Muscle layer of duodenum (tissue), 2 donors: ENCODE measurements at regions not wholly inside any gene's neighbourhood (a gene's known extent, or its start where the extent isn't known, plus 50 kb on each side); places are given as distances from the start of the nearest gene placed in this dataset.
"Not testable (repeated sequence)": the region's sequence is repeated elsewhere in the genome, so short reads cannot be mapped to it uniquely, and the experiment has no call there.

Experiments used
- H3K27ac ChIP-seq: one replicate; pipeline ENCODE4 v1.7.0; 2013; ENCODE audit warnings: mild to moderate bottlenecking, low read length
- H3K27me3 ChIP-seq: one replicate; pipeline ENCODE4 v1.7.0; 2013; ENCODE audit warnings: low read depth, mild to moderate bottlenecking, control low read depth, low read length
- H3K36me3 ChIP-seq, 2 donors: one replicate each; pipeline ENCODE4 v1.7.0; 2013; ENCODE audit warnings: low read length in 2 of 2, control low read depth in 1 of 2, mild to moderate bottlenecking in 1 of 2; ENCODE audit not compliant: insufficient read depth in 2 of 2, control insufficient read depth in 1 of 2
- H3K4me1 ChIP-seq, 2 donors: one replicate each; pipeline ENCODE4 v1.7.0; 2013; ENCODE audit warnings: low read length in 2 of 2, mild to moderate bottlenecking in 2 of 2, control low read depth in 1 of 2, moderate library complexity in 1 of 2; ENCODE audit not compliant: insufficient read depth in 2 of 2, control insufficient read depth in 1 of 2
- H3K4me3 ChIP-seq, 2 donors: one replicate each; pipeline ENCODE4 v1.7.0; 2013; ENCODE audit warnings: low read length in 2 of 2, low read depth in 1 of 2, mild to moderate bottlenecking in 1 of 2
- H3K9me3 ChIP-seq, 2 donors: one replicate each; pipeline ENCODE4 v1.7.0; 2013; ENCODE audit warnings: low read length in 2 of 2, control low read depth in 1 of 2, mild to moderate bottlenecking in 1 of 2; ENCODE audit not compliant: control insufficient read depth in 1 of 2
- donor health status: healthy.

DNA sequence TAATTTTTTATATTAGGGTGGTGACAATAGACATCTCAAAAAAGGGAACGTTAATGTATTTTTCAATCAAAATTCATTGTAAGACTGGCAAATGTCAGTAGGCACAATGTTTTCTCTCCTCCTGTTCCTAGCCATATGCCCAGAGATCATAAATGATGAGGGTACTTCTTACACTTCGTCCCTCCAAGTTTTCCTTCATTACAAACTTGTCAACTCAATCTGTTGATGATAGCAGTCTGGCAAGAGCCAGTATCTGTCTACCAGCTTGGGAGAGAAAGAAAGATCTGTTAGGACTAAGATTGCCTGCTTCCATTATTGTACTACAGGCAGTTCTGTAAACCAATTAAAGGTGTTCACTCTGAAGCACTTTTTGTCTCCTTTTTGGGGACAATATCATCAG lies 130.9 kb upstream of the DAAM1 start:
- no peak overlapping the region for H3K27ac ChIP-seq
- H3K4me3 ChIP-seq: no peak overlapping the region

DNA sequence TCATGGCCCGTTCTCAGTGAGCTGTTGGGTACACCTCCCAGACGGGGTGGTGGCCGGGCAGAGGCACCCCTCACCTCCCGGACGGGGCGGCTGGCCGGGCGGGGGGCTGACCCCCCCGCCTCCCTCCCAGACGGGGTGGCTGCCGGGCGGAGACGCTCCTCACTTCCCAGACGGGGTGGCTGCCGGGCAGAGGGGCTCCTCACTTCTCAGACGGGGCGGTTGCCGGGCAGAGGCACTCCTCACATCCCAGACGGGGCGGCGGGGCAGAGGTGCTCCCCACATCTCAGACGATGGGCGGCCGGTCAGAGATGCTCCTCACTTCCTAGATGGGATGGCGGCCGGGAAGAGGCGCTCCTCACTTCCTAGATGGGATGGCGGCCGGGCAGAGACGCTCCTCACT lies 129.7 kb upstream of the DAAM1 start:
- H3K27ac ChIP-seq: not testable (repeated sequence)

More for the DNA sequence above, 130.9 kb upstream of the DAAM1 start:
- Histone ChIP-seq H3K27me3 (no peaks in the 10 kb centered on the region), H3K36me3 (no peaks in the 10 kb centered on the region), H3K4me1 (no peaks in the 10 kb centered on the region), H3K9me3 (no peaks in the 10 kb centered on the region)

DNA sequence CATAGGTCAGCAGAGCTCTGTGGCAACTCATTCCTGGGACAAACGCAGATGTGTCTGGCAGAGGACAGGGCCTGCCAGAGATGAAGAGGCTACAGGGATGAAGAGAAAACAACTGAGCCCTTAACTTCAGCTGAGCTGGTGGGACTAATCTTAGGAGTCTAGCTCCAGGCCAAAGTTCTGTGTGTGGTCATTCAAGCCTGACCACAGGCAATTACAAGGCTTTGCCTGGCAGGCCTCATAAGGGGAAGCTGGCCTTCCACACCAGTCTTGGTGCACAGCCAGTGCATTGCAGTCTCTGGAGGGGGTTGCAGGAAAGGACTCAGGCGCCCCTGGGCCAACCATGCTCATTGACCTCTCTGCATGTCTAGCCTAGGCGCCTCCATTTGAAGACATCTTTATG lies 127.6 kb upstream of the DAAM1 start:
- no peaks in the 10 kb centered on the region for H3K4me1 ChIP-seq
- no peaks in the 10 kb centered on the region for H3K36me3 ChIP-seq
- H3K9me3 ChIP-seq: peaks cover 0 to 4% of the 10 kb centered on the region in 2 donors

More for the DNA sequence above, 129.7 kb upstream of the DAAM1 start:
- not testable (repeated sequence) for H3K4me1 ChIP-seq, H3K27me3 ChIP-seq, H3K9me3 ChIP-seq, H3K4me3 ChIP-seq, H3K36me3 ChIP-seq

DNA sequence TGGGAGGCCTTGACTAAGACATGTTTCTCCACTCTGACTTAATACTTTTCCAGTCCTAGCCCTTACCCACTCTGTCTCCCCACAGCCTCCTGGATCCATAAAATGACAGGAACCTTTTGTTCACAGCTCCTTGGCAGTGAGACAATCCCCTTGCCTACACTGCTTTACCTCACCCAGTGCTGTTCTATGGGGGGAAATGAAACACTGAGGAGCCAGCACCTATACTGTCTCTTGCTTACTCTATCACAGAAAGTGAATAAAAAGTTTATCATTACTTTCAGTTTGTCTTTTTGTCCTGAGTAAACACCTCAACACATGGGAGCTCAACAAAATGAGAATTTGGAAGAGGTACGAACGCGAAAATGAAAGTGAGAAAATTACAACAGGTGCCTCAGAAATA lies 127.2 kb upstream of the DAAM1 start:
- no peak overlapping the region for H3K4me3 ChIP-seq
- no peaks in the 10 kb centered on the region for H3K27me3 ChIP-seq
- no peaks in the 10 kb centered on the region for H3K4me1 ChIP-seq
- H3K9me3 ChIP-seq: peaks cover 0 to 4% of the 10 kb centered on the region in 2 donors
- H3K27ac ChIP-seq: no peak overlapping the region
- H3K36me3 ChIP-seq: no peaks in the 10 kb centered on the region

More for the DNA sequence above, 127.6 kb upstream of the DAAM1 start:
- Histone ChIP-seq H3K4me3 (no peak overlapping the region), H3K27me3 (no peaks in the 10 kb centered on the region), H3K27ac (no peak overlapping the region)

DNA sequence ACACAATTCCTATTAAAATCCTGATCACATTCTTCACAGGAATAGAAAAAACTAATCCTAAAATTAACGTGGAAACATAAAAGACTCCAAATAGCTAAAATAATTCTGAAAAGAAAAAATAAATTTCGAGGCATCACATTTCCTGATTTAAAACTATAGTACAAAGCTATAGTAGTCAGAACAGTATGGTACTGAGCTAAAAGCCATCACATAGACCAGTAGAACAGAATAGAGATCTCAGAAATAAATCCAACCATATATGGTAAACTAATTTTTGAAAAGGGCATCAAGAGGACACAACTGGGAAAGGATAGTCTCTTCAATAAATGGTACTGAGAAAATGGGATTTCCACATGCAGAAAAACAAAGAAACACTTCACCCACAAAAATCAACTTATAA lies 125.2 kb upstream of the DAAM1 start:
- no peak overlapping the region for H3K4me3 ChIP-seq
- H3K27ac ChIP-seq: no peak overlapping the region
- no peaks in the 10 kb centered on the region for H3K4me1 ChIP-seq
- H3K27me3 ChIP-seq: no peaks in the 10 kb centered on the region
- peaks cover 0 to 4% of the 10 kb centered on the region in 2 donors for H3K9me3 ChIP-seq
- no peaks in the 10 kb centered on the region for H3K36me3 ChIP-seq

DNA sequence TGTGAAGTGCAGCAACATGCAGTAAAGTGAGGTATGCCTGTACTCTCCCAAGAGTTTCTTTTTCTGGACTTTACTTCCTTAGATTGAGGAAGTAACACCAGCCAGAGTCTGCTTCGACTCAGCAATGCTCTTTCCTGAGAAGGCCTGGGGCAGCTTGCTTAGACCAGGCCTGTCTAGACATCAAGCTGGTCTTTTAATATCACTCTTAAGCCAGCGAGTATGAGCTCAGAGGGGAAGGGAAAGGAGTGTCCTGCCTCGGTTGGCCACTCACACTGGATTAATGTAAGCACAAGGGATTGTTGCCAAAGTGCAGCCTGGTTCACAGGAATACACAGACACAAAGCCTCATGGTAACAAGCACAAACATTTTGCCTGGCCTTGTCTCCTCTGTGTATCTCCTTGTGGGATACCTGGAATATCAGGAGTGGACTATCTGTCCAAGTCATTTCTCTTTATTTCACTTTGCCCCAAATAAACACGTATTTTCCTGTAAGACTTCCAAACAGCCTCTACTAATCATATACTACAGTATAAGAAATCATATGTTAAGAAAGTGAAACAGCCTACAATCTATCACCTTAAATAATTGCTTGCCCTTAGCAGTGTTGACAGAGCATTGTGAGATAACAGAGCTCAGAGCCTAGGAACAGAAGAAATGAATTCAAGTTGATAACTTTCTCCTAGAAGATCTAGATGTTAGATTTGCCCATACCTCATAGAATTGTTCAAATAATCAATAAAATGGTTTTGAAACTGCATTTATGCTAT lies 121.2 kb upstream of the DAAM1 start:
- H3K9me3 ChIP-seq: peaks cover 0 to 4% of the 10 kb centered on the region in 2 donors
- no peak overlapping the region for H3K27ac ChIP-seq
- no peaks in the 10 kb centered on the region for H3K36me3 ChIP-seq
- H3K4me1 ChIP-seq: no peaks in the 10 kb centered on the region
- no peaks in the 10 kb centered on the region for H3K27me3 ChIP-seq
- no peak overlapping the region for H3K4me3 ChIP-seq

DNA sequence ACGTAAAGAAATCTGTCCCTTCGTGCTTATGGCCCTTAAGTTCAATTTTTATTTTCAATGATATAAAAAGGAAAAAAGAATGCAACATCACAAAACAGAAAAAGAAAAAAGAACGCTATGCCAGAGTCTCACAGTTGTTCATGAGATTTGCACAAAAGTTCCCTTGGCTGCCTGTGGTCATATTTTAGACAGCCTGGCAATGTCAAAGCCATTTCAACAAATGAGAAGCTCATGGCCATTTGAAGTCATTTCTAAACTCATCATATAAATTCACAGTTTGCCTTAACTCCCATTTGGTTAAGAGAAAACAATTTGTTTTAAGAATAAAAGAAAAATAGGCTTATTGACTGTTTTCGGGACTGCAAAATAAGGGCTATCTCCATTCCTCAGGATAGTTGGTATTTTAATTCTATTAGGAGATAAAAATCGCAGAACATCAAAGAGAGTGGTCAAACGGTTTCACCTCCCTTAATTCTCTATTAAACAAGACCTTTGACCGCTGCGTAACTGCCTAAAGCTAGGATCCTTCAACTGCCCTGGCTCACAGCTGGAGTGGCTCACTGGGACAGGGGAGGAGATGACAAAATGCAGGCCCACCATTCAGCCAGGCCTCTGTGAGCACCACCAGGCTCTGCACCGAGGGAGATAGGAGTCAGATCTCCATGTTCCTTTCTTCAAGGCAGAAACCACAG lies 119.2 kb upstream of the DAAM1 start:
- no peak overlapping the region for H3K27ac ChIP-seq
- H3K4me1 ChIP-seq: no peaks in the 10 kb centered on the region
- no peaks in the 10 kb centered on the region for H3K27me3 ChIP-seq
- H3K9me3 ChIP-seq: no peaks in the 10 kb centered on the region
- no peak overlapping the region for H3K4me3 ChIP-seq
- no peaks in the 10 kb centered on the region for H3K36me3 ChIP-seq

DNA sequence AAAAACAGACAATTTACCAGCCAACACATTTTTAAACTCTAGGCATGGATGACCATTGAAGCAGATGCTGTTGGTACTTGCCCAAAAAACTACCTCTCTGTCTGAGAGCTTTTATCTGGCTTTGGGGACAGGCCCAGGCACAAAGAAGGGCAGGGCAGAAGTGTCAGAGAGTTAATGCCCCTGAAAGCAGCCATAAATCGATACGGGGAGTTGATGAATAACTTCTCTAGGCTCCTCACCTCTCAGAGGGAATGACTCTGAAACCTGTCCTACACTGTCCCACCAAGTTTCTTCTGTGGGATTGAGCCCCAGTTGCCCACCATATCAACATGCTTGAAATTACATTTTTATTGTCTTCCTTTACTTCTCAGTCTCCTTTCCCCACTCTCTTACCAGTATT lies 113.0 kb upstream of the DAAM1 start:
- no peaks in the 10 kb centered on the region for H3K4me1 ChIP-seq
- H3K4me3 ChIP-seq: no peak overlapping the region
- no peaks in the 10 kb centered on the region for H3K27me3 ChIP-seq
- H3K36me3 ChIP-seq: no peaks in the 10 kb centered on the region
- H3K9me3 ChIP-seq: no peaks in the 10 kb centered on the region
- no peak overlapping the region for H3K27ac ChIP-seq

DNA sequence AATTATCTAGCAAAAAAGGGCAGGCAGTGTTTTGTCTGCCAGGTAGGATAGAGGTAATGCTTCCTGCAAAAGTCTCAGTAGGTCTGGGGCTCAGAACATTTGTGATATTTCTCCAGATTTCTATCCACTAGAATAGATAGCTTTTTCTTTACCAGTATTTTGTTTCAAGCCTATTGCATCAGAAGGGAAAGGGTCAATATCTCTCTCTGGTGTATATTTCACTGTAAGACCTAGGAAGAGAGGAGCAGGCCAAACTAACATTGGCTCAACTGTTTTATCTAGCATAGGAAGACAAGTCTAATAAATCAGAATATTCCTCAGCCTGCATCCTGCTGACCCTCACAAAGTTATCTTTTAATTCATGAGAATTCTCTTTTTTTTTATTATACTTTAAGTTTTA lies 106.7 kb upstream of the DAAM1 start:
- Histone ChIP-seq H3K27ac (no peak overlapping the region), H3K36me3 (no peaks in the 10 kb centered on the region), H3K4me3 (no peak overlapping the region), H3K9me3 (no peaks in the 10 kb centered on the region), H3K27me3 (no peaks in the 10 kb centered on the region), H3K4me1 (peaks cover 0 to 12% of the 10 kb centered on the region in 2 donors)

DNA sequence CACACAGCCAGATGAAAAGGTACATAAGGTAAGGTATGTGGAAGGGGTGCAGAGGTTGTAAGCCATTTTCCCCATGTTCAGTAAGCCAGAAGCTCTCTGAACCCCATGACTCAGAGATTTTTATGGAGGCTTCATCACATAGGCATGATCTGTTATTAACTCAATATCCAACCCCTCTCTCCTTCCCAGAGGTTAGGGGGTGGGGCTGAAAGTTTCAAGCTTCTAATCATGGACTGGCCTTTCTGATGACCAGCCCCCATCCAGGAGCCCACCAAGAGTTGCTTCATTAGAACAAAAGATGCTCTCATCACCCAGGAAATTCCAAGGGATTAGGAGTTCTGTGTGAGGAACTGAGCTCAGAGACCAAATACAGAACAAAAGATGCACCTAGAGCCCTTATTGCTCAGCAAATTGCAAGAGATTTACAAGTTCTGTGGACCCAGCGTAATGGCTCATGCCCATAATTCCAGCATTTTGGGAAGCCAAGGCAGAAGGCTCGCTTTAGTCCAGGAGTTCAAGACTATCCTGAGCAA lies 103.2 kb upstream of the DAAM1 start:
- no peak overlapping the region for H3K4me3 ChIP-seq
- no peaks in the 10 kb centered on the region for H3K9me3 ChIP-seq
- H3K36me3 ChIP-seq: no peaks in the 10 kb centered on the region
- H3K27me3 ChIP-seq: no peaks in the 10 kb centered on the region
- H3K4me1 ChIP-seq: peaks cover 0 to 13% of the 10 kb centered on the region in 2 donors
- H3K27ac ChIP-seq: no peak overlapping the region

DNA sequence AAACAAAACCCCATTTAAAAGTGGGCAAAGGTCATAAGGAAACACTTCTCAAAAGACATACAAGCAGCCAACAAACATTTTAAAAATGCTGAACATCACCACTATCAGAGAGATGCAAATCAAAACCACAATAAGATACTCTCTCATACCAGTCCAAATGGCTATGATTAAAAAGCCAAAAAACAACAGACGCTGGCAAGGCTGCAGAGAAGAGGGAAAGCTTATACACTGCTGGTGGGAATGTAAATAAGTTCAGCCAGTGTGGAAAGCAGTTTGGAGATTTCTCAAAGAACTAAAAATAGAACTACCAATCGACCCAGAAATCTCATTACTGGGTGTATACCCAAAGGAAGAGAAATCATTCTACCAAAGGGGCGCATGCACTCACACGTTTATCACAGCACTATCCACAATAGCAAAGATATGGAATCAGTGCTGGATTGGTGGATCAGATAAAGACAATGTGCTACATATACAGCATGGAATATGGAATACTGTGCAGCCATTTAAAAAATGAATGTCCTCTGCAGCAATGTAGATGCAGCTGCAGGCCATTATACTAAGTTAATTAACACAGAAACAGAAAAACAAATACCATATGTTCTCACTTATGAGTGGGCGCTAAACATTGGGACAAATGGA lies 102.1 kb upstream of the DAAM1 start:
- Histone ChIP-seq H3K4me3 (no peak overlapping the region), H3K27ac (no peak overlapping the region), H3K4me1 (peaks cover 0 to 15% of the 10 kb centered on the region in 2 donors), H3K27me3 (no peaks in the 10 kb centered on the region), H3K9me3 (no peaks in the 10 kb centered on the region), H3K36me3 (no peaks in the 10 kb centered on the region)
